ENCODE measurements at regions not wholly inside any gene's neighbourhood (a gene's known extent, or its start where the extent isn't known, plus 50 kb on each side); places are given as distances from the start of the nearest gene placed in this dataset.

- no peak for DNase-seq (ENCODE audit: low read depth)
- no peak for TF ChIP-seq CTCF (IDR thresholded peaks at IDR 0.05; ENCODE audit: low read length, missing control alignments)
- no peak overlapping the region for H3K4me3 ChIP-seq (replicated peaks; ENCODE audit: low read depth, low read length)
These were observed 74.0 kb upstream of the ITPRID2 start for GRCh38 chr2:181817509-181817908.

- no peak for DNase-seq (ENCODE audit: low read depth)
- no peak overlapping the region for H3K4me3 ChIP-seq (replicated peaks; ENCODE audit: low read depth, low read length)
- TF ChIP-seq CTCF (IDR thresholded peaks at IDR 0.05; ENCODE audit: low read length, missing control alignments) = no peak
These were observed 73.4 kb upstream of the ITPRID2 start for GRCh38 chr2:181818058-181818680.

- no peak for DNase-seq (ENCODE audit: low read depth)
- no peak for TF ChIP-seq CTCF (IDR thresholded peaks at IDR 0.05; ENCODE audit: low read length, missing control alignments)
- no peak overlapping the region for H3K4me3 ChIP-seq (replicated peaks; ENCODE audit: low read depth, low read length)
These were observed 72.7 kb upstream of the ITPRID2 start for GRCh38 chr2:181818840-181819239.

GRCh38 chr2:181821049-181821448 lies 70.5 kb upstream of the ITPRID2 start:
- no peak for TF ChIP-seq CTCF (IDR thresholded peaks at IDR 0.05; ENCODE audit: low read length, missing control alignments)
- DNase-seq (ENCODE audit: low read depth) = no peak
- H3K4me3 ChIP-seq (replicated peaks; ENCODE audit: low read depth, low read length) = no peak overlapping the region

GRCh38 chr2:181822097-181822496 lies 69.4 kb upstream of the ITPRID2 start:
- no peak for TF ChIP-seq CTCF (IDR thresholded peaks at IDR 0.05; ENCODE audit: low read length, missing control alignments)
- H3K4me3 ChIP-seq (replicated peaks; ENCODE audit: low read depth, low read length) = no peak overlapping the region
- DNase-seq (ENCODE audit: low read depth) = no peak

GRCh38 chr2:181823405-181823804 lies 68.1 kb upstream of the ITPRID2 start:
- TF ChIP-seq CTCF (IDR thresholded peaks at IDR 0.05; ENCODE audit: low read length, missing control alignments) = no peak
- H3K4me3 ChIP-seq (replicated peaks; ENCODE audit: low read depth, low read length) = no peak overlapping the region
- DNase-seq (ENCODE audit: low read depth) = no peak

- no peak overlapping the region for H3K4me3 ChIP-seq (replicated peaks; ENCODE audit: low read depth, low read length)
These were observed 63.3 kb upstream of the ITPRID2 start for GRCh38 chr2:181828122-181828705.

More at GRCh38 chr2:181828122-181828705, 63.3 kb upstream of the ITPRID2 start:
- DNase-seq (ENCODE audit: low read depth) = no peak
- TF ChIP-seq CTCF (IDR thresholded peaks at IDR 0.05; ENCODE audit: low read length, missing control alignments) = no peak

Data from fibroblast of pulmonary artery (primary cell).